Epithelial cell of proximal tubule (primary cell): ENCODE measurements at regions not wholly inside any gene's neighbourhood (a gene's known extent, or its start where the extent isn't known, plus 50 kb on each side); places are given as distances from the start of the nearest gene placed in this dataset.
A peak's percentile ranks its signal among the peaks of the same experiment; 100 is the strongest.

Source experiments
- DNase-seq: peaks from one replicate; pipeline ENCODE4 v3.0.0-alpha.2; 2011; ENCODE audit warnings: low read depth
- H3K4me3 ChIP-seq: 2 replicates; pipeline ENCODE4 v1.5.1; 2011; ENCODE audit warnings: low read depth, mild to moderate bottlenecking, low read length
- CTCF ChIP-seq: conservative IDR thresholded peaks from 2 replicates; pipeline ENCODE4 v1.5.1; 2012; ENCODE audit warnings: low read depth, mild to moderate bottlenecking, low read length

- TF ChIP-seq CTCF: no peak
- no peak overlapping the region for H3K4me3 ChIP-seq
- DNase-seq: no peak
Observed at GRCh38 chr3:150144191-150144708, 173.6 kb upstream of the PFN2 start.

- no peak for TF ChIP-seq CTCF
- no peak for DNase-seq
- no peak overlapping the region for H3K4me3 ChIP-seq
Observed at GRCh38 chr3:150142936-150143335, 172.2 kb upstream of the PFN2 start.

- no peak for DNase-seq
- no peak overlapping the region for H3K4me3 ChIP-seq
- no peak for TF ChIP-seq CTCF
Observed at GRCh38 chr3:150141790-150142326, 171.2 kb upstream of the PFN2 start.

GRCh38 chr3:150140614-150141321 is 170.1 kb upstream of the PFN2 start:
- TF ChIP-seq CTCF: no peak
- DNase-seq: no peak
- H3K4me3 ChIP-seq: no peak overlapping the region

- DNase-seq: no peak
- no peak overlapping the region for H3K4me3 ChIP-seq
- TF ChIP-seq CTCF: no peak
Observed at GRCh38 chr3:150138824-150139223, 168.1 kb upstream of the PFN2 start.

- DNase-seq: no peak
- TF ChIP-seq CTCF: no peak
- H3K4me3 ChIP-seq: no peak overlapping the region
Observed at GRCh38 chr3:150136242-150136641, 165.5 kb upstream of the PFN2 start.

GRCh38 chr3:150135287-150135721 is 164.6 kb upstream of the PFN2 start:
- DNase-seq: peak; percentile 32

More at GRCh38 chr3:150135287-150135721, 164.6 kb upstream of the PFN2 start:
- no peak for TF ChIP-seq CTCF
- H3K4me3 ChIP-seq: no peak overlapping the region
